Activated B cell treated with CpG ODN at 0.5 μM for 24 hours (primary cell): ENCODE measurements at regions not wholly inside any gene's neighbourhood (a gene's known extent, or its start where the extent isn't known, plus 50 kb on each side); places are given as distances from the start of the nearest gene placed in this dataset.

Experiments used
- ATAC-seq: fragments of 200-7000 bp; cut with Tn5 transposase; one replicate; pipeline ENCODE4 v1.10.0; 2021; ENCODE audit warnings: low read depth, mild to moderate bottlenecking, moderate library complexity
- CTCF ChIA-PET: fragments of 350-600 bp; sonication (Branson Sonifier 250); formaldehyde crosslinking; loops from one replicate; lab custom pipeline; 2021; ENCODE audit warnings: antibody characterized with exemption; lab: Charles Lee
- POLR2A ChIA-PET: fragments of 350-600 bp; sonication (Branson Sonifier 250); formaldehyde crosslinking; loops from one replicate; lab custom pipeline; 2021; ENCODE audit warnings: antibody characterized with exemption; lab: Charles Lee
- DNase-seq: peaks from one replicate; pipeline ENCODE4 v3.0.0; 2022
- H3K27ac Mint-ChIP-seq: one replicate; pipeline ENCODE4 v1.8.0; 2020; ENCODE audit warnings: mixed read lengths
- H3K27me3 Mint-ChIP-seq: one replicate; pipeline ENCODE4 v1.8.0; 2021; ENCODE audit warnings: mixed read lengths
- H3K36me3 Mint-ChIP-seq: one replicate; pipeline ENCODE4 v1.8.0; 2021; ENCODE audit warnings: low read depth, mixed read lengths
- H3K4me1 Mint-ChIP-seq: one replicate; pipeline ENCODE4 v1.8.0; 2021; ENCODE audit warnings: mixed read lengths
- H3K4me3 Mint-ChIP-seq: one replicate; pipeline ENCODE4 v1.8.0; 2020; ENCODE audit warnings: mild to moderate bottlenecking, mixed read lengths
- H3K9me3 Mint-ChIP-seq: one replicate; pipeline ENCODE4 v1.8.0; 2020; ENCODE audit warnings: mixed read lengths
- CTCF ChIP-seq: fragments of 200-600 bp; IDR thresholded peaks from one replicate; pipeline ENCODE4 v1.8.0; 2022; ENCODE audit warnings: antibody characterized with exemption, mild to moderate bottlenecking
- intact Hi-C: fragments of 100-400 bp; cut with micrococcal nuclease; formaldehyde crosslinking; loops from one replicate; pipeline ENCODE4 v1.15.1; 2024

GRCh38 chr20:52289956-52290565, 98.5 kb upstream of the ZFP64 start:
- H3K9me3 Mint-ChIP-seq = no peaks in the 10 kb centered on the region
- peaks cover 6% of the 10 kb centered on the region for H3K27me3 Mint-ChIP-seq
- intact Hi-C loops = no loop called here
- TF ChIP-seq CTCF = no peak
- no peaks in the 10 kb centered on the region for H3K36me3 Mint-ChIP-seq
- ChIA-PET CTCF (no interaction called here), POLR2A (no interaction called here)
- H3K4me3 Mint-ChIP-seq = no peak overlapping the region
- no peak for ATAC-seq
- no peaks in the 10 kb centered on the region for H3K4me1 Mint-ChIP-seq
- H3K27ac Mint-ChIP-seq = no peak overlapping the region
- DNase-seq = no peak

GRCh38 chr20:52280407-52280806, 88.8 kb upstream of the ZFP64 start:
- TF ChIP-seq CTCF = no peak
- Mint-ChIP-seq H3K9me3 (no peaks in the 10 kb centered on the region), H3K4me3 (no peak overlapping the region), H3K4me1 (no peaks in the 10 kb centered on the region), H3K27ac (no peak overlapping the region), H3K36me3 (no peaks in the 10 kb centered on the region), H3K27me3 (peaks cover 27% of the 10 kb centered on the region)
- POLR2A ChIA-PET = no interaction called here
- intact Hi-C loops = no loop called here
- ATAC-seq (no peak), DNase-seq (no peak)
- CTCF ChIA-PET = no interaction called here

GRCh38 chr20:52279706-52280105, 88.1 kb upstream of the ZFP64 start:
- no peaks in the 10 kb centered on the region for H3K9me3 Mint-ChIP-seq
- H3K4me1 Mint-ChIP-seq = no peaks in the 10 kb centered on the region
- intact Hi-C loops = no loop called here
- TF ChIP-seq CTCF = no peak
- POLR2A ChIA-PET = no interaction called here
- H3K4me3 Mint-ChIP-seq = no peak overlapping the region
- no peak for DNase-seq
- peaks cover 24% of the 10 kb centered on the region for H3K27me3 Mint-ChIP-seq
- no peaks in the 10 kb centered on the region for H3K36me3 Mint-ChIP-seq
- no peak for ATAC-seq
- no peak overlapping the region for H3K27ac Mint-ChIP-seq
- CTCF ChIA-PET = no interaction called here

GRCh38 chr20:52275181-52275691, 83.7 kb upstream of the ZFP64 start:
- POLR2A ChIA-PET = no interaction called here
- no peaks in the 10 kb centered on the region for H3K9me3 Mint-ChIP-seq
- no peak overlapping the region for H3K4me3 Mint-ChIP-seq
- no peaks in the 10 kb centered on the region for H3K4me1 Mint-ChIP-seq
- H3K27me3 Mint-ChIP-seq = peaks cover 6% of the 10 kb centered on the region
- no peaks in the 10 kb centered on the region for H3K36me3 Mint-ChIP-seq
- CTCF ChIA-PET = no interaction called here
- TF ChIP-seq CTCF = no peak
- DNase-seq (no peak), ATAC-seq (no peak)
- H3K27ac Mint-ChIP-seq = no peak overlapping the region
- intact Hi-C loops = no loop called here

- Mint-ChIP-seq H3K4me3 (no peak overlapping the region), H3K27ac (no peak overlapping the region), H3K27me3 (peaks cover 10% of the 10 kb centered on the region), H3K9me3 (no peaks in the 10 kb centered on the region), H3K4me1 (no peaks in the 10 kb centered on the region), H3K36me3 (no peaks in the 10 kb centered on the region)
- POLR2A ChIA-PET = no interaction called here
- no peak for TF ChIP-seq CTCF
- intact Hi-C loops = no loop called here
- CTCF ChIA-PET = no interaction called here
- DNase-seq (no peak), ATAC-seq (no peak)
Observed at GRCh38 chr20:52270696-52271095, 79.1 kb upstream of the ZFP64 start.
